GM23338 (cell line): ENCODE measurements at regions not wholly inside any gene's neighbourhood (a gene's known extent, or its start where the extent isn't known, plus 50 kb on each side); places are given as distances from the start of the nearest gene placed in this dataset.

Experiments used
- ATAC-seq: fragments of 200-7000 bp; cut with Tn5 transposase; 3 replicates; pipeline ENCODE4 v1.9.1; 2020
- DNase-seq: peaks from one replicate; pipeline ENCODE4 v3.0.0-alpha.2; 2015; ENCODE audit warnings: low spot score
- H2AFZ ChIP-seq: fragments of 200-600 bp; sonication (generic); 2 replicates; pipeline ENCODE4 v1.8.0; 2016; ENCODE audit warnings: antibody characterized with exemption, mild to moderate bottlenecking, moderate library complexity
- H3F3A ChIP-seq: fragments of 200-600 bp; sonication (generic); replicated peaks from 2 replicates; pipeline ENCODE4 v1.8.0; 2017; ENCODE audit warnings: antibody characterized with exemption, mixed run types, low read depth
- H3K27ac ChIP-seq: fragments of 200-600 bp; sonication (generic); 2 replicates; pipeline ENCODE4 v1.6.1; 2016; ENCODE audit warnings: low read depth
- H3K27me3 ChIP-seq: fragments of 200-600 bp; sonication (generic); 2 replicates; pipeline ENCODE4 v1.8.0; 2016; ENCODE audit warnings: mild to moderate bottlenecking, mixed run types, moderate library complexity; ENCODE audit not compliant: insufficient read depth
- H3K36me3 ChIP-seq: fragments of 200-600 bp; sonication (generic); 2 replicates; pipeline ENCODE4 v1.8.0; 2016; ENCODE audit warnings: mild to moderate bottlenecking; ENCODE audit not compliant: insufficient read depth
- H3K4me1 ChIP-seq: fragments of 200-600 bp; sonication (generic); 2 replicates; pipeline ENCODE4 v1.8.0; 2016; ENCODE audit warnings: mild to moderate bottlenecking, moderate library complexity; ENCODE audit not compliant: insufficient read depth
- H3K4me2 ChIP-seq: fragments of 200-600 bp; sonication (generic); 2 replicates; pipeline ENCODE4 v1.7.1; 2017; ENCODE audit warnings: mixed run types
- H3K4me3 ChIP-seq: fragments of 200-600 bp; sonication (generic); 2 replicates; pipeline ENCODE4 v1.6.1; 2016; ENCODE audit warnings: mixed run types
- H3K79me2 ChIP-seq: fragments of 200-600 bp; sonication (generic); replicated peaks from 2 replicates; pipeline ENCODE4 v1.8.0; 2017; ENCODE audit warnings: mild to moderate bottlenecking; ENCODE audit not compliant: insufficient read depth
- H3K9me2 ChIP-seq: fragments of 200-600 bp; sonication (generic); 2 replicates; pipeline ENCODE4 v1.8.0; 2017; ENCODE audit not compliant: insufficient read depth
- H4K20me1 ChIP-seq: fragments of 200-600 bp; sonication (generic); replicated peaks from 2 replicates; pipeline ENCODE4 v1.8.0; 2017; ENCODE audit warnings: mild to moderate bottlenecking; ENCODE audit not compliant: insufficient read depth
- H3K27ac Mint-ChIP-seq: 2 replicates; pipeline ENCODE4 v1.8.0; 2020; ENCODE audit warnings: inconsistent platforms, mild to moderate bottlenecking, moderate library complexity, mixed read lengths
- H3K27me3 Mint-ChIP-seq: 3 replicates; pipeline ENCODE4 v1.8.0; 2022; ENCODE audit warnings: low read depth, mild to moderate bottlenecking, moderate library complexity, mixed read lengths, inconsistent platforms; ENCODE audit not compliant: insufficient read depth, poor library complexity
- H3K36me3 Mint-ChIP-seq: 3 replicates; pipeline ENCODE4 v1.8.0; 2021; ENCODE audit warnings: low read depth, mild to moderate bottlenecking, inconsistent platforms, moderate library complexity, mixed read lengths
- H3K4me1 Mint-ChIP-seq: 3 replicates; pipeline ENCODE4 v1.8.0; 2020; ENCODE audit warnings: mild to moderate bottlenecking, inconsistent platforms, mixed read lengths
- H3K4me3 Mint-ChIP-seq: 3 replicates; pipeline ENCODE4 v1.8.0; 2021; ENCODE audit warnings: moderate library complexity, mild to moderate bottlenecking, inconsistent platforms, mixed read lengths
- H3K9me3 Mint-ChIP-seq: 3 replicates; pipeline ENCODE4 v1.8.0; 2020; ENCODE audit warnings: moderate library complexity, mild to moderate bottlenecking, inconsistent platforms, mixed read lengths
- CTCF ChIP-seq, 2 experiments: fragments of 200-600 bp in 1 of 2; sonication (generic) in 1 of 2; conservative IDR thresholded peaks; 2 replicates each; pipeline versions ENCODE4 v1.5.1 to v1.6.1; 2016 to 2017; ENCODE audit warnings: antibody characterized with exemption in 2 of 2, low read depth in 2 of 2, mild to moderate bottlenecking in 2 of 2, moderate library complexity in 1 of 2
- ETS1 ChIP-seq: IDR thresholded peaks from 2 replicates; pipeline ENCODE4 v1.6.1; 2016; ENCODE audit warnings: antibody characterized with exemption
- NANOG ChIP-seq: IDR thresholded peaks from 2 replicates; pipeline ENCODE4 v1.6.1; 2016; ENCODE audit warnings: antibody characterized with exemption, borderline replicate concordance
- STAT1 ChIP-seq: IDR thresholded peaks from one replicate; pipeline ENCODE4 v1.6.1; 2016; ENCODE audit warnings: antibody characterized with exemption; ENCODE audit not compliant: unreplicated experiment
- ZNF114 ChIP-seq: fragments of 250-450 bp; sonication (Bioruptor Pico); IDR thresholded peaks from 2 replicates; pipeline ENCODE4 v1.5.0; 2020; ENCODE audit warnings: mild to moderate bottlenecking, moderate library complexity
- ZNF462 ChIP-seq: fragments of 250-450 bp; sonication (Bioruptor Pico); IDR thresholded peaks from 2 replicates; pipeline ENCODE4 v1.5.0; 2020; ENCODE audit warnings: mild to moderate bottlenecking, moderate library complexity

GRCh38 chr12:85476756-85477155 lies 196.7 kb downstream of the ALX1 start (continued):
- TF ChIP-seq ETS1 (no peak), STAT1 (no peak)

- Mint-ChIP-seq H3K27ac (no peak overlapping the region), H3K4me3 (no peak overlapping the region), H3K27me3 (no peaks in the 10 kb centered on the region), H3K9me3 (0 out of 3 replicates have a peak, but pooled peaks cover 4% of the 10 kb centered on the region), H3K4me1 (peaks cover 3% of the 10 kb centered on the region; the same call in 2 of the 3 replicates), H3K36me3 (peaks cover 3% of the 10 kb centered on the region; the same call in 1 of the 3 replicates)
- DNase-seq = no peak
- H3K9me2 ChIP-seq = no peaks in the 10 kb centered on the region
- no peak overlapping the region for H2AFZ ChIP-seq
- H3K36me3 ChIP-seq = no peaks in the 10 kb centered on the region
- H3K27me3 ChIP-seq = no peaks in the 10 kb centered on the region
- H4K20me1 ChIP-seq = no peaks in the 10 kb centered on the region
- H3F3A ChIP-seq = no peaks in the 10 kb centered on the region
- no peak for TF ChIP-seq NANOG
- TF ChIP-seq ZNF114 (CRISPR knock-in tag) = no peak
- TF ChIP-seq CTCF (conservative IDR thresholded peaks at IDR 0.05; ENCODE audit: low read depth in 2 of 2) = no peak
- no peak overlapping the region for H3K27ac ChIP-seq
- no peaks in the 10 kb centered on the region for H3K79me2 ChIP-seq
- ATAC-seq = no peak
- no peak overlapping the region for H3K4me3 ChIP-seq
- no peaks in the 10 kb centered on the region for H3K4me1 ChIP-seq
- H3K4me2 ChIP-seq = no peak overlapping the region
Measured at GRCh38 chr12:85484387-85484786, 204.4 kb downstream of the ALX1 start.

- no peak overlapping the region for H3K4me3 Mint-ChIP-seq
- Histone ChIP-seq H3F3A (no peaks in the 10 kb centered on the region), H2AFZ (no peak overlapping the region), H3K4me3 (no peak overlapping the region), H3K27ac (no peak overlapping the region), H3K36me3 (no peaks in the 10 kb centered on the region), H3K4me2 (no peak overlapping the region), H4K20me1 (no peaks in the 10 kb centered on the region), H3K27me3 (no peaks in the 10 kb centered on the region), H3K4me1 (no peaks in the 10 kb centered on the region), H3K9me2 (no peaks in the 10 kb centered on the region), H3K79me2 (no peaks in the 10 kb centered on the region)
- ATAC-seq (no peak), DNase-seq (no peak)
- 0 out of 3 replicates have a peak, but pooled peaks cover 4% of the 10 kb centered on the region for H3K36me3 Mint-ChIP-seq
- peaks cover 4% of the 10 kb centered on the region; the same call in 1 of the 3 replicates for H3K9me3 Mint-ChIP-seq
- H3K27me3 Mint-ChIP-seq = no peaks in the 10 kb centered on the region
- no peak overlapping the region for H3K27ac Mint-ChIP-seq
- H3K4me1 Mint-ChIP-seq = no peaks in the 10 kb centered on the region
- TF ChIP-seq NANOG (no peak), ZNF114 (CRISPR knock-in tag) (no peak), STAT1 (no peak), ETS1 (no peak), ZNF462 (CRISPR knock-in tag) (no peak)
Measured at GRCh38 chr12:85489194-85489593, 209.2 kb downstream of the ALX1 start.
